GM12873 (cell line): ENCODE measurements at regions not wholly inside any gene's neighbourhood (a gene's known extent, or its start where the extent isn't known, plus 50 kb on each side); places are given as distances from the start of the nearest gene placed in this dataset.

Experiments used
- TF ChIP-seq, protein P1 (sequence below): IDR thresholded peaks from 2 replicates; pipeline ENCODE4 v1.5.1; 2012; ENCODE audit warnings: low read depth, mild to moderate bottlenecking, moderate library complexity, low read length, control low read depth; ENCODE audit not compliant: insufficient read depth; ENCODE audit errors: missing control alignments

DNA sequence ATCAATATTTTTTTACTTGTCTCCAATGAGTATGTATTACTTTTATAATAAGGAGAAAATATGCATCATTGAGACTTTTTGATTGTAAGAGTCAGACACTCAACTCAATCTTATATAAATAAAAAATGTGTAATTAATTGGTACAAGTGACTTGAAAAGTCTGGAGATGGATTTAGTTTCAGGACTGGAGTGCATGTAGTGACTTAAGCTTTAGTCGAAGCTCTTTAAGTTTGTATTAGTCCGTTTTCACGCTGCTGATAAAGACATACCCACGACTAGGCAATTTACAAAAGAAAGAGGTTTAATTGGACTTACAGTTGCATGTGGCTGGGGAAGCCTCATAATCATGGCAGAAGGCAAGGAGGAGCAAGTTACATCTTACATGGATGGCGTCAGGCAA lies 60.7 kb upstream of the NKD1 start:
- TF ChIP-seq, protein P1, sequence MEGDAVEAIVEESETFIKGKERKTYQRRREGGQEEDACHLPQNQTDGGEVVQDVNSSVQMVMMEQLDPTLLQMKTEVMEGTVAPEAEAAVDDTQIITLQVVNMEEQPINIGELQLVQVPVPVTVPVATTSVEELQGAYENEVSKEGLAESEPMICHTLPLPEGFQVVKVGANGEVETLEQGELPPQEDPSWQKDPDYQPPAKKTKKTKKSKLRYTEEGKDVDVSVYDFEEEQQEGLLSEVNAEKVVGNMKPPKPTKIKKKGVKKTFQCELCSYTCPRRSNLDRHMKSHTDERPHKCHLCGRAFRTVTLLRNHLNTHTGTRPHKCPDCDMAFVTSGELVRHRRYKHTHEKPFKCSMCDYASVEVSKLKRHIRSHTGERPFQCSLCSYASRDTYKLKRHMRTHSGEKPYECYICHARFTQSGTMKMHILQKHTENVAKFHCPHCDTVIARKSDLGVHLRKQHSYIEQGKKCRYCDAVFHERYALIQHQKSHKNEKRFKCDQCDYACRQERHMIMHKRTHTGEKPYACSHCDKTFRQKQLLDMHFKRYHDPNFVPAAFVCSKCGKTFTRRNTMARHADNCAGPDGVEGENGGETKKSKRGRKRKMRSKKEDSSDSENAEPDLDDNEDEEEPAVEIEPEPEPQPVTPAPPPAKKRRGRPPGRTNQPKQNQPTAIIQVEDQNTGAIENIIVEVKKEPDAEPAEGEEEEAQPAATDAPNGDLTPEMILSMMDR = no peak

DNA sequence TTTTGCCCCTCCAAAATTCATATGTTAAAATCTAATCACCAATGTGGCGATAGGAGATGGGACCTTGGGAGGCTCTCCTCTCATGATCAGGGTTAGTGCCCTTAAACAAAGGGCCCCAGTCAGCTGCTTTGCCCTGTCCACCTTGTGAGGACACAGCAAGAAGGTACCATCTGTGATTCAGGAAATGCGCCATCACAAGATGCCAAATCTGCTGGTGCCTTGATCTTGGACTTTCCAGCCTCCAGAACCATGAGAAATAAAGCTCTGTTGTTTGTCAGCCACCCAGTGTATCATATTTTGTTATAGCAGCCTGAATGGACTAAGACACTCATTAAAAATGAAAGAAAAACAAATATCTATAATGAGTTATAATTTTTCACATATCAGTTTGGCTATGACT lies 63.0 kb upstream of the NKD1 start:
- TF ChIP-seq, protein P1 = no peak

DNA sequence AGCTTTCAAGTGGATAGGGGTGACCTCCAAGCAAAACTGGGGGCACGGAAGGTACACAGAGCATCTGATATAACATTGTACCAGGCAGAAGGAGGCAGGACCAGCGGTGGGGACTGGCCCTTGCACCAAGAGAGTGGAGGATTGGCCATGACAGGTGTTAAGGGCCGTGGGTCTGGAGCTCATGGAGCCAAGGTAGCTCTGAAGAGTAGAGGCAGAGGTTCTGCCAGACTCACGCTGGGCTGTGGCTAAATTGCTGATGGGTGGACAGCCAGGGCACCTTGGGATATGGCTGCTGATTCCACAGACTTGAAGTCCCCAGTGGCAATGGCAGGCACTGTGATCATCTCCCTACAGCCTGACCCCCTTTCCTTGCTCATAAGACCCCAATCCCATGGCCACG lies 65.9 kb upstream of the NKD1 start:
- TF ChIP-seq, protein P1 = no peak

DNA sequence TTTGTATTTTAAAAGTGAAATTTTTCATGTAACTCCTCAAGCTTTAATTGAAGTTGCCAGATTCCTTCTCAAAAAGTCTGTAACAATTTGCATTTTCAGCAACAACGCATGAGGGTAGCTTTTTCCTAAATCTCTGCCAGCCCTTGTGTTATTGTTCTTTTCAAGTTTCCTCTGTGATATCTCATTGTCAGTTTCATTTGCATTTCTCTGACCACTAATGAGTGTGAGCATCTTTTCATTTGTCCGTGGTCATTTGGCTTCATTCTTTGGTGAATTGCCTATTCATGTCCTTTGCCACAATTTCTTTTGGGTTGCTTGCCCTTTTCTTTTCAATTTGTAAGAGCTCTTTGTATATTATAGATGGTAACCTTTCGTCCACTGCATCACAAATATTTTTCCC lies 68.0 kb upstream of the NKD1 start:
- TF ChIP-seq, protein P1 = no peak

DNA sequence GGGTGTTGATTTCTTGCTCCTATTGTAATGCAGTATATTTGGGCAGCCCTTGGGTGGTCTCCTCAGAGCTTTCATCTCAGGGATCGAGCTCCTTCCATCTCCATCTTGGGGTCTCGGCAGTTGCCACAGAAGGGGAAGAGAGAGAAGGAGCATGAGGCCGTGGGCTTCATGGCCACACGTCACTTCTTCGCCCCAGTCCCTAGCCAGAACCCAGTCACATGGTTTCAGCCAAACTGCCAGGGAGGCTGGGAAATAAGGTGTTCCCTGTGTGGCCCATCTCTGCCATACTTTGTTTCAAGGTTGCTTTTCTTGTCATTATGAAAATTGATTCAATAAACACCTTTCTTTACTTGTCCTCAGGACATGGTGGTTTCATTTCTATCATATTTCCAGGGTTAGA lies 68.4 kb upstream of the NKD1 start:
- TF ChIP-seq, protein P1 = no peak

DNA sequence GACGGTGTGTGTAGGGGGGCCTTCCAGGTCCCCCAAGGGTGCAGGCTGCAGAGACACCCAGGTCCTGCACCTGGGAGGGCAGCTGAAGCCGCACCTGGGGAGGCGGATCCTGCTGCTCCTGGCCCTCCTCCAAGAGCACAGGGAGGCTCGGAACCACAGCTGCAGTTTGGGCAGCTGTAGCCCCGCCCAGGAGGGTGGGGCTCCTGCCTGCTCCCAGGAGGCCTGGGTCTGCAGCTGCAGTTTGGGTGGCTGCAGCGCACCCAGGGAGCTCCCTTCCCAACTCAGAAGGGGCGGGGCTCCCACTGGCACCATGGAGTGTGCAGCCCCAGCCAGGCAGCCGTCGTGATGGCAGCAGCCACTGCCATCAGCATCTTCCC lies 69.4 kb upstream of the NKD1 start:
- TF ChIP-seq, protein P1 = no peak

DNA sequence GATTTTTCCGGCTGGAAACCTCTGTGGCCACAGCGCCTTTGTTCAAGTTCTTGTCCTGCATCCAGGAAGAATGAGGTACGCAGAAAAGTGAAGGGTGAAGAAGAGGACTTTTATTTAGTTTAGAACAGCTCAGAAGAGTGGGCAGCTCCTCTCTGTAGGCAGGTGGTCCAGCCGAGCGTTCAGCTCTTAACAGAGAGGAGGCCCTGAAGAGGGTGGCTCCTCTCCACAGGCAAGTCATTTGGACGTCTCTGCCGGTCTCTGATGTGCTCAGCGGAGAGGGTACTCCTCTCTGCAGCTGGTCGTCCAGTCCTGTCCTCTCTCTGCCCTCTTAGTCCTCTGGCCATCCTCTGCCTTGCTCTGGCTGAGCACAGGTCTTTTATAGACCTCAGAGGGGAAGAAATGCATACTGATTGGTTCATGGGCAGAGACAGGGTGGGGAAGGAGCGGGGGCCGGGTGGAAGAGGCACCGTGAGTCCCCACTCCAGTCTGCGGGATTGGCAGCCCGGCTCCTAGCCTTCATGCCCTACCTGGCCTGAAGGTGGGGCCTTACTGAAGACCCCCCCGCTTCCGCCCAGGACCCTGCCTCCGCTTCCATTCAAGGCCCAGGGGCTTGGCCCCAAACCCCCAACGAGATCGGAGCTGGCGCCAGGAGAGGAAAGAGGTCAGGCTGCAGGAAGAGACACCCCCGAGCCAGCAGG lies 70.0 kb upstream of the NKD1 start:
- TF ChIP-seq, protein P1 = no peak
